WERI-Rb-1 (cell line): ENCODE measurements at regions not wholly inside any gene's neighbourhood (a gene's known extent, or its start where the extent isn't known, plus 50 kb on each side); places are given as distances from the start of the nearest gene placed in this dataset.

Source experiments
- DNase-seq: peaks from one replicate; pipeline ENCODE4 v3.0.0-alpha.2; 2020
- H3K27ac ChIP-seq: fragments of 250-450 bp; sonication (Bioruptor Pico); 2 replicates; pipeline ENCODE4 v1.5.1; 2020; ENCODE audit warnings: mild to moderate bottlenecking, moderate library complexity
- H3K27me3 ChIP-seq: fragments of 250-450 bp; sonication (Bioruptor Pico); 2 replicates; pipeline ENCODE4 v1.5.1; 2021; ENCODE audit warnings: mild to moderate bottlenecking, low read depth, moderate library complexity; ENCODE audit not compliant: insufficient read depth, severe bottlenecking
- H3K36me3 ChIP-seq: fragments of 250-450 bp; sonication (Bioruptor Pico); 2 replicates; pipeline ENCODE4 v1.5.1; 2020; ENCODE audit warnings: mild to moderate bottlenecking, moderate library complexity
- H3K4me3 ChIP-seq: 2 replicates; pipeline ENCODE4 v1.5.1; 2011; ENCODE audit warnings: low read depth, mild to moderate bottlenecking, control low read depth, low read length
- H3K9me3 ChIP-seq: fragments of 250-450 bp; sonication (Bioruptor Pico); 2 replicates; pipeline ENCODE4 v1.5.1; 2021; ENCODE audit warnings: mild to moderate bottlenecking, moderate library complexity; ENCODE audit not compliant: severe bottlenecking
- TF ChIP-seq, protein P1 (sequence below): IDR thresholded peaks from 2 replicates; pipeline ENCODE4 v1.5.1; 2011; ENCODE audit warnings: low read depth, mild to moderate bottlenecking, control low read depth, inconsistent platforms, low read length

DNA sequence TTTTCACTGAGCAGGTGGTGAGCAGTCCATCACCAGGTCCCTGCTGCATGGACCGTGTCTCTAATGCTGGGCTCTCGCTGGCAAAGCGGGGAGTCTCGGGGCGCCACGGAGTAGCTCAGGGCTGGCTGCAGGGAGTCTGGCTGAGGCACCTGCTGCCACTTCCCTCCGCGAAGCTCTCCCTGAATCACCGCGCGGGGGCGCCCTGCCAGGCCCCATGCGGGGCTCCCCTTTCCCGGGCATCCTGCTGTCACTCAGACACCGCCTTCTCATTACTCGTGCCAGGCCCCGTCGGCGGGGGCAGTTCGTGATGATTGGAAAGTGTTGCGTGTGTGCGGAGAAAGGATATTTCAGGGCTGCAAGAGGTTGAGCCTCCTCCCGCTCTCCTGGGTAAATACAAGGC, 335.8 kb downstream of the IRX2 start:
- peaks cover 2% of the 10 kb centered on the region for H3K9me3 ChIP-seq
- TF ChIP-seq, protein P1, sequence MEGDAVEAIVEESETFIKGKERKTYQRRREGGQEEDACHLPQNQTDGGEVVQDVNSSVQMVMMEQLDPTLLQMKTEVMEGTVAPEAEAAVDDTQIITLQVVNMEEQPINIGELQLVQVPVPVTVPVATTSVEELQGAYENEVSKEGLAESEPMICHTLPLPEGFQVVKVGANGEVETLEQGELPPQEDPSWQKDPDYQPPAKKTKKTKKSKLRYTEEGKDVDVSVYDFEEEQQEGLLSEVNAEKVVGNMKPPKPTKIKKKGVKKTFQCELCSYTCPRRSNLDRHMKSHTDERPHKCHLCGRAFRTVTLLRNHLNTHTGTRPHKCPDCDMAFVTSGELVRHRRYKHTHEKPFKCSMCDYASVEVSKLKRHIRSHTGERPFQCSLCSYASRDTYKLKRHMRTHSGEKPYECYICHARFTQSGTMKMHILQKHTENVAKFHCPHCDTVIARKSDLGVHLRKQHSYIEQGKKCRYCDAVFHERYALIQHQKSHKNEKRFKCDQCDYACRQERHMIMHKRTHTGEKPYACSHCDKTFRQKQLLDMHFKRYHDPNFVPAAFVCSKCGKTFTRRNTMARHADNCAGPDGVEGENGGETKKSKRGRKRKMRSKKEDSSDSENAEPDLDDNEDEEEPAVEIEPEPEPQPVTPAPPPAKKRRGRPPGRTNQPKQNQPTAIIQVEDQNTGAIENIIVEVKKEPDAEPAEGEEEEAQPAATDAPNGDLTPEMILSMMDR = 0 out of 2 replicates have a peak, but pooled peaks have one; percentile 8
- no peaks in the 10 kb centered on the region for H3K36me3 ChIP-seq
- peaks cover 95% of the 10 kb centered on the region for H3K27me3 ChIP-seq
- no peak overlapping the region for H3K27ac ChIP-seq
- no peak for DNase-seq
- no peak overlapping the region for H3K4me3 ChIP-seq

DNA sequence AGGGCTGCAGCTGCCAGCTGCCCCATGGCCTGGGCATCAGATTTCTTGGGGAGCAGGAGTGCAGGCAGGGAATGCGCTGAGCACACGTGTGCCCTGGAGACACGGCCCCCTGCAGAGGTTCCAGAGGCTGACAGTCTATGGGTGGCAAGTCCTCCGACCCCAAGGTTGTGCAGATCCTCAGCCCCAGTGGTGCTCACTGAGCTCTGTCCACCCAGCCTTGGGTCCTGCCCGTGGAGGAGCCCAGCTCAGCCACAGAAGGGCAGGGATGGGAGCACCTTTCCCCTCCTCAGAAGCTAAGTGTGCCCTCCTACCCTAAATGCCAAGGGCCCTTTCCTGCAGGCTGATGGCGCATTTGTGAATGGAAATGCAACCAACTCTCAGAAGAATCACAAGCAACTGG, 341.0 kb downstream of the IRX2 start:
- Histone ChIP-seq H3K27me3 (peaks cover 86% of the 10 kb centered on the region), H3K4me3 (no peak overlapping the region), H3K36me3 (no peaks in the 10 kb centered on the region), H3K27ac (no peak overlapping the region), H3K9me3 (no peaks in the 10 kb centered on the region)
- DNase-seq = no peak
- TF ChIP-seq, protein P1 = no peak

DNA sequence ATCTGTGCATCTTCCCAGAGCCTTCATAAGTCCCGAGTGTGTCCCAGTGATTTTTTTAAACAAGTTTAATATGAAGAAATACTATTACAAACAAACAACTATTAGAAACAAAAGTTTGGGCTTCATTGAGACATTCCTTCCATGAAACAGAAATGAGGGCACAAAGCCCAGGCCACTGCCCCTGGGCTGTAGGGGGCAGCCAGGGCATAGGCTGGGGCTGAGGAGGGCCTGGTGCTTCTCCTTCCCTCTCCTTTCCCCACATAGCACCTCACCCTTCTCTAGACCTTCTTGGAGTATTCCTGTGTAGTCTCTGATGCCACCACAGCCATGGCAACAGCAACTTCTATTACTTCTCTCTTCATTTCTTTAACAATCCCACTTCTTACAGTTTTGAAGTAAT, 348.2 kb downstream of the IRX2 start:
- Histone ChIP-seq H3K9me3 (no peaks in the 10 kb centered on the region), H3K4me3 (no peak overlapping the region), H3K27me3 (peaks cover 89% of the 10 kb centered on the region), H3K36me3 (no peaks in the 10 kb centered on the region), H3K27ac (no peak overlapping the region)
- TF ChIP-seq, protein P1 = no peak
- no peak for DNase-seq

DNA sequence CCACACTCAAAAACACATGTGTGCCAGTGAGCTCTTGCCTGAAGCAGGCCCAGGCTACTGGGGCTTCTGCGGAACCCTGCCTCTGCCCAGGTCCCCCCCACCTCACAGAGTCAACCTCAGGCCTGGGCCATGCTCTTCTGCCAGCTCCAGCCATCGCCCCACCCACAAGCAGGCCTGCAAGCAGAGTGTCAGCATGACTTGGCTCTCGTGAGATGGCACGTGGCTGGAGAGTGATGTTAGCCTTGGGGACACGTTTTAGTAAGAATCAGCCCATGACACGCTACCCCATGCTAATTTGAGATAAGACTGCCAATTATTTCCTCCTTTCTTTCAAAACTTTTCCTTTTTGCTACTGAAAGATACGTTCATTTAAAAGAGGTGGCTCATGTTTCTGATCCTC, 351.7 kb downstream of the IRX2 start:
- no peaks in the 10 kb centered on the region for H3K9me3 ChIP-seq
- H3K4me3 ChIP-seq = no peak overlapping the region
- H3K36me3 ChIP-seq = no peaks in the 10 kb centered on the region
- H3K27me3 ChIP-seq = peaks cover 95% of the 10 kb centered on the region
- TF ChIP-seq, protein P1 = no peak
- no peak for DNase-seq
- H3K27ac ChIP-seq = no peak overlapping the region

DNA sequence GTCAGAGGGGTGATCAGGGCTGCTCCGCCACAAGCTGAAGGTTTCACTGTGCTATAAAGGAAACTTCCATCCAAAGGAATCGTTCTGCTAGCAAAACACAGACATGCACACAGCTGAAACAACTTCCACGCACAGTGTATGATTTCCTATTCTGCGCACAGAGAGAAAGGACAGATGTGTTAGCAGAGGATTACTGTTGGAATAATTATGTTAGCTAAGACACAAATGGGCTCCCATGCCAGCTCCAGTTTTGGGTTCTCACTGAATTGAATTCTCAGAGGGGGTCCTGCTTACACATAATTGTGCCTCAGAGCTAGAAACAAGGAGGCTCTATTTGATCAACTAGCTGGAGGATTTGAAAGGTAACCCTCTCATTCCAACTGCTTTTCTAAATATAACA, 352.4 kb downstream of the IRX2 start:
- no peak overlapping the region for H3K27ac ChIP-seq
- TF ChIP-seq, protein P1 = no peak
- H3K4me3 ChIP-seq = no peak overlapping the region
- H3K9me3 ChIP-seq = no peaks in the 10 kb centered on the region
- no peak for DNase-seq
- H3K27me3 ChIP-seq = peaks cover 95% of the 10 kb centered on the region
- no peaks in the 10 kb centered on the region for H3K36me3 ChIP-seq

DNA sequence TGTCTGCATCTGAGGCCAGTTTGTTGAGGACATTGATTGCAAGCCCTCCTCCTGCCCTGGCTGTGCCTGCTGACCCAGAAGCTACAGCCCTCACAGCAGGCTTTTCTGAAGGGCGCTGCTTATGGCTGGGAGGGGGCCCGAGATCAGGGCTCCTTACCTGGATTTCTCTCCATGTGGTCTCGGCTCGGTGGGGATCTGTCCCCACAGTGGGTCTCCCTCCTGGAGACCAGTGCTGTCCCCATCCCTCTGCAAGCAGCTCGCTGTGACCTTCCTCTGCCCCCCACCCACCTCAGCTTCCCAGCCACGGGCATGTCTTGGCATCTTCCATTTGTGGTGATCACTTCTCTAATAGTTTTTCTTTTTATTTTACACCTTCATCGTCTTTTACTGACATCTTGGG, 357.9 kb downstream of the IRX2 start:
- Histone ChIP-seq H3K27me3 (peaks cover 95% of the 10 kb centered on the region), H3K27ac (no peak overlapping the region), H3K36me3 (no peaks in the 10 kb centered on the region), H3K9me3 (no peaks in the 10 kb centered on the region), H3K4me3 (no peak overlapping the region)
- no peak for DNase-seq
- TF ChIP-seq, protein P1 = no peak
